Ascending aorta (tissue), 2 donors: ENCODE measurements at regions not wholly inside any gene's neighbourhood (a gene's known extent, or its start where the extent isn't known, plus 50 kb on each side); places are given as distances from the start of the nearest gene placed in this dataset.
A peak's percentile ranks its signal among the peaks of the same experiment; 100 is the strongest.

Source experiments
- DNase-seq, 2 donors: peaks; one replicate each; pipeline ENCODE4 v3.0.0-alpha.2; 2019; ENCODE audit warnings: low spot score in 2 of 2
- H3K27ac ChIP-seq, 2 donors: fragments of 200-600 bp; sonication (generic); one replicate each; pipeline ENCODE4 v1.5.1; 2016 to 2017; ENCODE audit warnings: mild to moderate bottlenecking in 1 of 2
- H3K27me3 ChIP-seq: fragments of 200-600 bp; sonication (generic); one replicate; pipeline ENCODE4 v1.5.1; 2017
- H3K36me3 ChIP-seq, 2 donors: fragments of 200-600 bp; sonication (generic); one replicate each; pipeline ENCODE4 v1.5.1; 2016
- H3K4me1 ChIP-seq, 2 donors: fragments of 200-600 bp; sonication (generic); one replicate each; pipeline ENCODE4 v1.5.1; 2016 to 2017; ENCODE audit warnings: mild to moderate bottlenecking in 1 of 2
- H3K4me3 ChIP-seq, 2 donors: fragments of 200-600 bp; sonication (generic); one replicate each; pipeline ENCODE4 v1.5.1; 2016 to 2017; ENCODE audit warnings: mild to moderate bottlenecking in 1 of 2
- H3K9me3 ChIP-seq, 2 donors: fragments of 200-600 bp; sonication (generic); one replicate each; pipeline ENCODE4 v1.5.1; 2016
- intact Hi-C: fragments of 100-400 bp; cut with DNase I; formaldehyde crosslinking; loops from one replicate; pipeline ENCODE4 v1.15.1; 2023
- TF ChIP-seq, protein P1 (sequence below), 3 experiments: fragments of 200-600 bp in 2 of 3; fragments of 450-650 bp in 1 of 3; sonication (generic) in 2 of 3; IDR thresholded peaks; one replicate each; pipeline ENCODE4 v1.5.1; 2016 to 2019; ENCODE audit warnings: antibody characterized with exemption in 3 of 3, mild to moderate bottlenecking in 1 of 3, moderate library complexity in 1 of 3

DNA sequence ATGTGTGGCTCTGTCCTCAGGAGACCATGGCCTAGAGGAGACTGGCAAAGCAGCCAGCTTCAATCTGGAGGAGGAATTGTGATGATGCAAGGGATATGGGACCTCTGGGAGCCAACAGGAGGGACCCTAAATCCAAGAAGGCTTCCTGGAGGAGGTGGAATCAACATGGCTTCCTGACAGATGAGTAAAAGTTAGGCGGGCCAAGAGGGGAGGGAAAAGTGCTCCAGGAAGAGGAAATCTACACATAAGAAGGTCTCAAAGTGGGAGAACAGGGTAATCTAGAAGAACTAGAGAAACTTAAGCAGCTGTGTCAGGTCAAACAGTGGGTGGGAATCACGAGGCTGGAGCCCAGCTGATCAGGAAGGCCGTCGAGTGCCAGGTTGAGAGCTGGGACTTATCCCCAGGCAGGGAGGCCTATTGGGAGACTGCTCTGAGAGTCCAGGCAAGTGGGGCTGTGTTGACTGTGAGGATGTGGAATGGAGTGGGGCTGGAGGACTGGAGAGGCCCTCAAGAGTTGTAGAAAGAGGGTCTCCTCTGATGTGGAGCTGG lies 119.1 kb downstream of the C9orf50 start:
- Histone ChIP-seq H3K36me3 (peaks cover 0 to 24% of the 10 kb centered on the region in 2 donors), H3K4me3 (no peak overlapping the region), H3K27me3 (no peaks in the 10 kb centered on the region), H3K27ac (peak overlapping the region; percentile 51 to 98), H3K9me3 (no peaks in the 10 kb centered on the region), H3K4me1 (peaks cover 5 to 32% of the 10 kb centered on the region in 2 donors)
- TF ChIP-seq, protein P1, sequence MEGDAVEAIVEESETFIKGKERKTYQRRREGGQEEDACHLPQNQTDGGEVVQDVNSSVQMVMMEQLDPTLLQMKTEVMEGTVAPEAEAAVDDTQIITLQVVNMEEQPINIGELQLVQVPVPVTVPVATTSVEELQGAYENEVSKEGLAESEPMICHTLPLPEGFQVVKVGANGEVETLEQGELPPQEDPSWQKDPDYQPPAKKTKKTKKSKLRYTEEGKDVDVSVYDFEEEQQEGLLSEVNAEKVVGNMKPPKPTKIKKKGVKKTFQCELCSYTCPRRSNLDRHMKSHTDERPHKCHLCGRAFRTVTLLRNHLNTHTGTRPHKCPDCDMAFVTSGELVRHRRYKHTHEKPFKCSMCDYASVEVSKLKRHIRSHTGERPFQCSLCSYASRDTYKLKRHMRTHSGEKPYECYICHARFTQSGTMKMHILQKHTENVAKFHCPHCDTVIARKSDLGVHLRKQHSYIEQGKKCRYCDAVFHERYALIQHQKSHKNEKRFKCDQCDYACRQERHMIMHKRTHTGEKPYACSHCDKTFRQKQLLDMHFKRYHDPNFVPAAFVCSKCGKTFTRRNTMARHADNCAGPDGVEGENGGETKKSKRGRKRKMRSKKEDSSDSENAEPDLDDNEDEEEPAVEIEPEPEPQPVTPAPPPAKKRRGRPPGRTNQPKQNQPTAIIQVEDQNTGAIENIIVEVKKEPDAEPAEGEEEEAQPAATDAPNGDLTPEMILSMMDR (IDR thresholded peaks at IDR 0.05): no peak
- intact Hi-C loops: no loop called here
- DNase-seq: no peak

DNA sequence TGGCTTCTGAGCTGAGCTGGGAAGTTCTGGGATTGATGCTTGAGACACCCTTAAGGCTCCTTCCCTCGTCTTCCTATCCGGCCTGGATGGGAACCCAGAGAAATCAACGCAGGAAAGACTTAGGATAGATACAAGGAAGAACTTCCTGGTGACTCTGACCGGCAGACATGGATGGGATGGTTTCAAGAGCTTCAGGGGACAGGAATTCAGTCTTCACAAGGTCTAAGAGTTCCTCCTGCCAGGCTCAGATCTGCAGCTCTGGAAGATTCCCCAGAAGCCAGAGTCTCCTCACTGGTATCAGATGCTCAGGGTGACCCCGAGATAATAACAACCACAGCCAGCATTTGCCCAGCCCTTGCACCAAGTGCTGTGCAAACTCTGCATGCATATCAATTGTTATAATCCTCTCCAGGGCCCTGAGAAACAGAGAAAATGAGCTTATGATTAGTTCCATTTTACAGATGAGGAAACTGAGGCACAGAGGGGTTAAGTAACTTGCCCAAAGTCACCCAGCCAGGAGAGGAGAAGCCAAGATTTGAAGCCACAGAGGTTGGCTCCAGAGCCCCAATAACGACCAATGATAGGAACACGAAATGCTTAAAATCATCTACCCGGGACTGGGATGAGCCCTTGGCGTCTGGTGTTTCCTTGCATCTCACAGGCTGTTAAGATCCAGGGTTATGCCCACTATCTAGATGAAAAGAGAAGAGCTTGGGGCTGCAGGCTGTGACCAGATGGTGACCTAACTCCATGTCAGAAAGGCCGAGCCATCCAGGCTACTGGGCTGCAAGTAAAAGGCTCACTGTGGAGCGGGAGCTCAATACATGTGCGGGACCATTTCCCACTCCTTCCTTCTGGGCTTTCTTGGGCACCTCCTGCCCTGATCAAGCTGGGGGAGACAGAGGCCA lies 119.8 kb downstream of the C9orf50 start:
- Histone ChIP-seq H3K27me3 (no peaks in the 10 kb centered on the region), H3K4me1 (peaks cover 5 to 32% of the 10 kb centered on the region in 2 donors), H3K27ac (peak overlapping the region; percentile 98 to 100), H3K4me3 (peak overlapping the region in 1 of 2 donors; percentile 5), H3K9me3 (no peaks in the 10 kb centered on the region), H3K36me3 (peaks cover 0 to 24% of the 10 kb centered on the region in 2 donors)
- TF ChIP-seq, protein P1 (IDR thresholded peaks at IDR 0.05): no peak
- DNase-seq: no peak
- intact Hi-C loops: no loop called here

DNA sequence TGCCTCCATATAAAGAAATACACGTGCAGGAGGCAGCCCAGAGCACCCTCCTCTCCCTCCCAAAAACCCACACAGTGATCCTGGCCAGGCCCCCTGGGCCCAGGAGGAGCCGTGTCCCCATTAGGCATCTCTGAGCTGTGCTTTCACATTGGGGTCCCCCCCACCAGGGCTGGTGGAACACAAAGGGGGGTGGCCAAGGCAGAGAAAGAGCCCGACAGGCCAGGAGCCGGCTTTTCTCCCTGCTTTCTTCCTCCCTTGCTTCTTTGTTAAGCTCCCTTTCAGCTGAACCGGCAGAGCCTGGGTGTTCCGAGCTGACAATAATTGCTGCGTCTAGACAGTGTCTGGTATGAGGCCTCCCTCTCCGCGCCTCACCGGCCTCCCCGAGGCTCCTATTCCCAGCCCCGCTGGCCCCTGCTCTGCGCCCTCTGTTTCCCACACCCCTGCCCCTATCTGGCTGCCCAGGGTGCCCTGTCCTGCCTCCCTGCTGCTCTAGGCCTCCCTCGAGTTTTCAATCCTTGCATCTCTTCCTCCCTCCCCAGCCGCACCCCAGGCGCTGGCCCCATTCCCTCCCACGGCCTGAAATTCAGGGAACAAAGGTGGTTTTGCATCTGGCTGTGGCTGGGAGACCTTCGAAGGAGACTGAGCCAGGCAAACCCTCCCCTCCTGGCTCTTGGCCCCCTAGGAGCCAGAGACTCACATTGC lies 120.6 kb downstream of the C9orf50 start:
- TF ChIP-seq, protein P1 (IDR thresholded peaks at IDR 0.05): no peak
- peak overlapping the region; percentile 98 to 100 for H3K27ac ChIP-seq
- no peaks in the 10 kb centered on the region for H3K9me3 ChIP-seq
- DNase-seq: no peak
- H3K36me3 ChIP-seq: peaks cover 0 to 18% of the 10 kb centered on the region in 2 donors
- H3K4me1 ChIP-seq: peaks cover 5 to 36% of the 10 kb centered on the region in 2 donors
- H3K4me3 ChIP-seq: peak overlapping the region in 1 of 2 donors; percentile 5
- intact Hi-C loops: no loop called here
- H3K27me3 ChIP-seq: no peaks in the 10 kb centered on the region

DNA sequence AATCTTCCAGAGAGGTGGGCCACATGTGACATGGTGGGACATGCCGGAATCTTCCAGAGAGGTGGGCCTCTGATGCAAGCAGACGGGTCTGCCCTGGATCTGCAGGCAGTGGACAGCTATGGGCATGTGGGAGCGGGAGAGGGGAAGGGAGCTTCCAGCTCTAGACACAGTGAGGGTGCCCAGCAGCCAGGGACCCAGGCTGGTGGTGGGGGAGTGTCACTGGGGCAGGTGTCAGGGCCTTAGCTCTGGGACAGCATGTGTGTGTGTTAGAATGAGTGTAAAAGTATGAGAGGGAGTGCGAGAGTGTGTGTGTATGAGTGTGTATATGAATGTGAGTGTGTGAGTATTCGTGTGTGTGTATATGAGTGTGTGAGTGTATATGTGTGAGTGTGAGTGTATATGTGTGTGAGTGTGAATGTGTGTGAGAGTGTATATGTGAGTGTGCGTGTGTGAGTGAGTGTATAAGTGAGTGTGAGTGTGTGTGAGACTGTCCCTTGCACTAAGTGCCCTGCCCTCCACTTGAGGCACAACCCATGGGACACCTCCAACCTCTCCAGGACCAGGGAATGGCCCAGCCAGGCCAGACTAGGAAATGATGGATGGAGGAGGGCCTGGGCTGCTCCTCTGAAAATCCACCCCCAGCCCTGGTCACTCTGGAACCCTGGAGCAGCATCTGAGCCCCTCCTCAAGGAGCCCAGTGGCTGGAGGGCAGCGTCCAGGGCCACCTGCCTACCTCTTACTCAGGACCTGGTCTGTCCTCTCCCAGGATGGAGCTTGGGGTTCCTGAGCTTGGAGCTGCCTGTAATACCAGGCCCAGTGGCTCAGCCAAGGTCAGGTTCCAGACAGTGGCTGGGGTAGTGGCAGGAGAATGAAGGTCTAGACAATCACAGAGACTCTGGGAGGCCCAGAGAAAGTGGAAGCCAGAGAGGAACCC lies 122.2 kb downstream of the C9orf50 start:
- H3K9me3 ChIP-seq: no peaks in the 10 kb centered on the region
- intact Hi-C loops: loop anchor here (1.0 to 5.0 kb wide), 2 partner anchors 36 to 50 kb away; no protein-coding TSS in a partner anchor
- peak overlapping the region; percentile 68 to 72 for H3K4me3 ChIP-seq
- peaks cover 0 to 9% of the 10 kb centered on the region in 2 donors for H3K36me3 ChIP-seq
- no peak for DNase-seq
- TF ChIP-seq, protein P1 (IDR thresholded peaks at IDR 0.05): no peak
- peak overlapping the region; percentile 98 to 100 for H3K27ac ChIP-seq
- no peaks in the 10 kb centered on the region for H3K27me3 ChIP-seq
- H3K4me1 ChIP-seq: peaks cover 5 to 41% of the 10 kb centered on the region in 2 donors
